ENCODE measurements at regions not wholly inside any gene's neighbourhood (a gene's known extent, or its start where the extent isn't known, plus 50 kb on each side); places are given as distances from the start of the nearest gene placed in this dataset.
A peak's percentile ranks its signal among the peaks of the same experiment; 100 is the strongest.

- no peak overlapping the region for H3K4me3 ChIP-seq
- H3K36me3 ChIP-seq: no peaks in the 10 kb centered on the region
- no peaks in the 10 kb centered on the region for H3K27me3 ChIP-seq
- no peak for TF ChIP-seq POLR2A (IDR thresholded peaks at IDR 0.05)
- TF ChIP-seq, protein P1, sequence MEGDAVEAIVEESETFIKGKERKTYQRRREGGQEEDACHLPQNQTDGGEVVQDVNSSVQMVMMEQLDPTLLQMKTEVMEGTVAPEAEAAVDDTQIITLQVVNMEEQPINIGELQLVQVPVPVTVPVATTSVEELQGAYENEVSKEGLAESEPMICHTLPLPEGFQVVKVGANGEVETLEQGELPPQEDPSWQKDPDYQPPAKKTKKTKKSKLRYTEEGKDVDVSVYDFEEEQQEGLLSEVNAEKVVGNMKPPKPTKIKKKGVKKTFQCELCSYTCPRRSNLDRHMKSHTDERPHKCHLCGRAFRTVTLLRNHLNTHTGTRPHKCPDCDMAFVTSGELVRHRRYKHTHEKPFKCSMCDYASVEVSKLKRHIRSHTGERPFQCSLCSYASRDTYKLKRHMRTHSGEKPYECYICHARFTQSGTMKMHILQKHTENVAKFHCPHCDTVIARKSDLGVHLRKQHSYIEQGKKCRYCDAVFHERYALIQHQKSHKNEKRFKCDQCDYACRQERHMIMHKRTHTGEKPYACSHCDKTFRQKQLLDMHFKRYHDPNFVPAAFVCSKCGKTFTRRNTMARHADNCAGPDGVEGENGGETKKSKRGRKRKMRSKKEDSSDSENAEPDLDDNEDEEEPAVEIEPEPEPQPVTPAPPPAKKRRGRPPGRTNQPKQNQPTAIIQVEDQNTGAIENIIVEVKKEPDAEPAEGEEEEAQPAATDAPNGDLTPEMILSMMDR (IDR thresholded peaks at IDR 0.05): no peak
- H3K9me3 ChIP-seq: no peaks in the 10 kb centered on the region
- H3K4me1 ChIP-seq: no peaks in the 10 kb centered on the region
- DNase-seq: peak in 1 of 3 donors; percentile 32
- H3K27ac ChIP-seq: no peak overlapping the region
Measured at GRCh38 chr2:120597595-120598193, 138.0 kb upstream of the GLI2 start.

GRCh38 chr2:120598416-120598815 lies 137.3 kb upstream of the GLI2 start:
- Histone ChIP-seq H3K27ac (no peak overlapping the region), H3K9me3 (no peaks in the 10 kb centered on the region), H3K27me3 (no peaks in the 10 kb centered on the region), H3K4me3 (no peak overlapping the region), H3K36me3 (no peaks in the 10 kb centered on the region), H3K4me1 (no peaks in the 10 kb centered on the region)
- no peak for TF ChIP-seq POLR2A (IDR thresholded peaks at IDR 0.05)
- TF ChIP-seq, protein P1 (IDR thresholded peaks at IDR 0.05): no peak
- peak in 1 of 3 donors; percentile 34 for DNase-seq

DNA sequence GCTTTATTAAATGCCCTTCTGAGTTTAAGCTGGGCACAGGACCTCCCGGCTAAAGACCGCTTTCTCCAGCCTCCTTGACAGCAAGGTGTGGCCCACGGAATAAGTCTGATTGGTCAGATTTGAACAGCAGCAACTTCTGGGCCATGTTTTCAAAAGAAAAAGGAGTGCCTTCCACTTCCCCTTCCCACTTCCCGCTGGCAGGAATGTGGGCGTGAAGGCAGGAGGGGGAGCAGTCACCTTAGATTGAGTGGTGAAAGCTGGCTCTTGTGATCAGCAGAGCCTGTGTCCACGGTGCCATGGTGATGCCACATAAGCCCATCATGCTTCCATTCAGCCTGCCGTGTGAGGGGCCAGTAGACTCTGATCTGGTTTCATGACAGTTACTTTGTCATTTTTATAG lies 136.6 kb upstream of the GLI2 start:
- TF ChIP-seq, protein P1 (IDR thresholded peaks at IDR 0.05): no peak
- no peak for TF ChIP-seq POLR2A (IDR thresholded peaks at IDR 0.05)
- DNase-seq: peak in 1 of 3 donors; percentile 27
- Histone ChIP-seq H3K36me3 (no peaks in the 10 kb centered on the region), H3K4me3 (no peak overlapping the region), H3K27ac (no peak overlapping the region), H3K9me3 (no peaks in the 10 kb centered on the region), H3K27me3 (no peaks in the 10 kb centered on the region), H3K4me1 (no peaks in the 10 kb centered on the region)

GRCh38 chr2:120599656-120600055 lies 136.0 kb upstream of the GLI2 start:
- TF ChIP-seq, protein P1 (IDR thresholded peaks at IDR 0.05): no peak
- no peak for TF ChIP-seq POLR2A (IDR thresholded peaks at IDR 0.05)
- H3K36me3 ChIP-seq: no peaks in the 10 kb centered on the region
- no peaks in the 10 kb centered on the region for H3K4me1 ChIP-seq
- H3K9me3 ChIP-seq: no peaks in the 10 kb centered on the region
- no peak overlapping the region for H3K4me3 ChIP-seq
- peak in 1 of 3 donors; percentile 15 for DNase-seq
- H3K27me3 ChIP-seq: no peaks in the 10 kb centered on the region
- H3K27ac ChIP-seq: no peak overlapping the region

DNA sequence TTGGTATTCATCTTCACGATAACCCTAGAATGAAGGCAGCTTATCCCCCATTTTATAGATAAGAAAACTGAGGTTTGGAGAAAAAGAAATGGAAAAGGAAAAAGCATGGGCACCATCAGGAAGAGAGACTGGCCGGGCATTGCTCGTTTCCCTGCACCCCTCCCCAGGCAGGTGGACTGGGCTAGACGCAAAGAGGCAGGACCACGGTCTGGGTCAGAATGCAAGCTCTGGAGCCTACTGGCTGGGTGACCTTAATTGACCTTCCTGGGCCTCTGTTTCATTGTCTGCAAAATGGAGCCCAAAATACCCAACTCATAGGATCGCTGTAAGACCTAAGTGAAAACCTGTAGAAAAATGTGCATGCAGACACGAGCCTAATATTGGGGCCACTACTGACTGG lies 135.3 kb upstream of the GLI2 start:
- no peaks in the 10 kb centered on the region for H3K9me3 ChIP-seq
- peak in 1 of 3 donors; percentile 11 for DNase-seq

More for the DNA sequence above, 135.3 kb upstream of the GLI2 start:
- H3K27me3 ChIP-seq: no peaks in the 10 kb centered on the region
- no peak overlapping the region for H3K4me3 ChIP-seq
- no peaks in the 10 kb centered on the region for H3K4me1 ChIP-seq
- no peak for TF ChIP-seq POLR2A (IDR thresholded peaks at IDR 0.05)
- TF ChIP-seq, protein P1 (IDR thresholded peaks at IDR 0.05): no peak
- H3K36me3 ChIP-seq: no peaks in the 10 kb centered on the region
- H3K27ac ChIP-seq: no peak overlapping the region
